SK-N-MC (cell line): ENCODE measurements at regions not wholly inside any gene's neighbourhood (a gene's known extent, or its start where the extent isn't known, plus 50 kb on each side); places are given as distances from the start of the nearest gene placed in this dataset.

Experiments
- EZH2 ChIP-seq: fragments of 200-600 bp; sonication (generic); IDR thresholded peaks from one replicate; pipeline ENCODE4 v1.6.1; 2017; ENCODE audit warnings: antibody characterized with exemption
- FOXP2 ChIP-seq: optimal IDR thresholded peaks from 2 replicates; pipeline ENCODE3; 2011; ENCODE audit warnings: mild to moderate bottlenecking, moderate library complexity; ENCODE audit not compliant: insufficient read depth; ENCODE audit errors: extremely low read length, control extremely low read depth
- POLR2AphosphoS5 ChIP-seq: IDR thresholded peaks from 2 replicates; pipeline ENCODE4 v1.6.1; 2012; ENCODE audit warnings: mild to moderate bottlenecking, low read depth, low read length, borderline replicate concordance

DNA sequence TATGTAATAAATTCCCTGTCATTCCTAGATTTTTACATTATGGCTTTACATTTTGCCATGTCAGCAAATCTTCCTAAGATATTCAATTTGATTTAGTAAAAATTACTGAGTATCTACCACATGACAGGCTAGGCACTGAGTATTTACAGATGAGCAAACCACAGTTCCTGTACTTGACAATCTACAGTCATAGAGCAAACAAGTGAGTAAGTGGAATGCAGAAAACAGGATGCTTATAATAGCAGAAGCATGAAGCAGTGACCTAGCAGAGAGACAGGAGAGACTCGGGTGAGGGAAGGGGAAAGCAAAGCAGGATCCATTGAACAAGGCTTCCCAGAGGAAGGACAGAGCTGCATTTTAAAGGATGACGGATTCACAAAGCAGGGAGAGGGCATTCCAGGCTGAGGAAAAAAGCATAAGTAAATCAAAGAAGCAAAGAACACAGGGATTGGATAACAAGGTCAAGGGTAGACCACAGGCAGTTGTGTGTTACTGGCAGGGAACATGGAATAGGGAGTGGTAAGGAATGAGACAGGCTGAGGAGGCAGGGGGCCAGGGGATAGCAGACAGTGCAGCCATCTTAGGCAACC is 124.7 kb upstream of the C1QTNF7 start:
- TF ChIP-seq EZH2 (no peak), FOXP2 (no peak), POLR2AphosphoS5 (no peak)
